GM12892 (cell line): ENCODE measurements at regions not wholly inside any gene's neighbourhood (a gene's known extent, or its start where the extent isn't known, plus 50 kb on each side); places are given as distances from the start of the nearest gene placed in this dataset.

Experiments
- POLR2A ChIP-seq: IDR thresholded peaks from 2 replicates; pipeline ENCODE4 v1.6.1; 2011; ENCODE audit warnings: low read depth, low read length, control low read depth
- POLR2AphosphoS5 ChIP-seq: IDR thresholded peaks from 2 replicates; pipeline ENCODE4 v1.6.1; 2011; ENCODE audit warnings: low read depth, low read length, control low read depth

GRCh38 chr4:151524610-151525009, 115.6 kb downstream of the FHIP1A start:
- TF ChIP-seq POLR2A (no peak), POLR2AphosphoS5 (no peak)
